ENCODE measurements at regions not wholly inside any gene's neighbourhood (a gene's known extent, or its start where the extent isn't known, plus 50 kb on each side); places are given as distances from the start of the nearest gene placed in this dataset.

DNA sequence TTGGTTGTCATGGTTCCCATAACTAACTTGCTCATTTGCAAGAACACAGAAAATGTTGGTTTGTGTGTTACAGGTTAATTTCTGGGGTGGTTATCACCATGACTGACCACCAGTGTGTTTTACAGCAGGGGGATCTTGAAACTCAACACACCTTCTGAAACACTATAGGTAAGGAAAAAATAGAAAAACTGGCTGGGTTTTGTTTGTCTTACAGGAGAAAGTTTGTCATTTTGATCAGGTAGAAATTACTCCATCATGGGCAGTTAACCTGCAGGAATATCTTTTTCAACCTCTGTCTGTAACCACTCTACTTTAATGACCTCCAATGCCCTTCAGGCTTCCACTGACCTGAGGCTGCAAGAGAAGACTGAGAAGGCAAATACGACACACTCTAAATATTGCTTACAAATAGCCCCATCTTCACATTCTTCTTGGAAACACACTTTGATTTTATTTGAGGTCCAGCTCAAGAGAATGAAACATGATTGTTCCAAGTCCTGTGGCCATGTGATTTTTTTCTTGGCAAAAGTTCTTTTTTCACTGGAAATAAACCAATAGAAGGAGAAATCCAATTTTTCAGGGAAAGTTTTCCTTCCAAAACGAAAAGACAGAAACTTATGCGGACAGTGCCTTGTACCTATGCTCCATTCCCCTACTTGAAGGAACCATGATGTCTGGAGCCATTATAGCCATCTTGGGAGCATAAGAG, 428.7 kb upstream of the SALL1 start:
- H3K4me3 ChIP-seq (ENCODE audit: low read length) = no peak overlapping the region
- TF ChIP-seq, protein P1, sequence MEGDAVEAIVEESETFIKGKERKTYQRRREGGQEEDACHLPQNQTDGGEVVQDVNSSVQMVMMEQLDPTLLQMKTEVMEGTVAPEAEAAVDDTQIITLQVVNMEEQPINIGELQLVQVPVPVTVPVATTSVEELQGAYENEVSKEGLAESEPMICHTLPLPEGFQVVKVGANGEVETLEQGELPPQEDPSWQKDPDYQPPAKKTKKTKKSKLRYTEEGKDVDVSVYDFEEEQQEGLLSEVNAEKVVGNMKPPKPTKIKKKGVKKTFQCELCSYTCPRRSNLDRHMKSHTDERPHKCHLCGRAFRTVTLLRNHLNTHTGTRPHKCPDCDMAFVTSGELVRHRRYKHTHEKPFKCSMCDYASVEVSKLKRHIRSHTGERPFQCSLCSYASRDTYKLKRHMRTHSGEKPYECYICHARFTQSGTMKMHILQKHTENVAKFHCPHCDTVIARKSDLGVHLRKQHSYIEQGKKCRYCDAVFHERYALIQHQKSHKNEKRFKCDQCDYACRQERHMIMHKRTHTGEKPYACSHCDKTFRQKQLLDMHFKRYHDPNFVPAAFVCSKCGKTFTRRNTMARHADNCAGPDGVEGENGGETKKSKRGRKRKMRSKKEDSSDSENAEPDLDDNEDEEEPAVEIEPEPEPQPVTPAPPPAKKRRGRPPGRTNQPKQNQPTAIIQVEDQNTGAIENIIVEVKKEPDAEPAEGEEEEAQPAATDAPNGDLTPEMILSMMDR (IDR thresholded peaks at IDR 0.05; ENCODE audit: insufficient read depth, low read depth, low read length, missing control alignments) = no peak

DNA sequence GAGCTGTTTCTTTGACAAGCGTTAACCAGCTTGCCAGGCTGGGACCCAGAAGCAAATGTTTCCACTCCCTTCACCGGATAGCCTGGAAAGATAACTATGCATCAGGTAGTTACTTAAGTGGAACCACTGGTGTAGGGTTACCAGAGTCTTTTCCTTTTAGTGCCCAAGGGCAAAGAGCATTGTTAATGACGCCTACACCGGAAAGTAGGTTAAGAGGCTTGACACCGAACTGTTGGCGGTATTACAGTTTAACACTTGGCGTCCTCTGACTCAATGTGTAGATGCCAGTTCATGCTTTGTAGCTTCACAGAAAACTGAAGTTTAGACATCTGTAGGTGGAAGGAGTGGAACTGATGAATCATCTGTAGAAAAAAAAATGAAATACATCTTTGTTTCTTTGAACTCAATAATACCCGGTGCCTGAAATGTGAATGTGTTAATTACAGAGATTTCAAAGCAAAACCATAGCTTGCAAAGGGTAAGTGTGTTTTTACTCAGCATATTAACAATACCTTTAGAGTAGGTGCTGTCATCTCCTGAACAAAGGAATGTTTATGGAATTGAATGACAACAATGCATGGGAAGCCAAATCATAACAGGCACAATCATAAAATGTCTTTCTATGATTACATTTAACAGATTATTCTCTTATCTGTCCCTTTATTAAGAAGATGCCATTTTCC, 426.7 kb upstream of the SALL1 start:
- DNase-seq (ENCODE audit: low read depth) = peak; percentile 96
- TF ChIP-seq, protein P1 (IDR thresholded peaks at IDR 0.05; ENCODE audit: insufficient read depth, low read depth, low read length, missing control alignments) = no peak
- H3K4me3 ChIP-seq (ENCODE audit: low read length) = no peak overlapping the region

More for the DNA sequence above, 428.7 kb upstream of the SALL1 start:
- DNase-seq (ENCODE audit: low read depth) = no peak

DNA sequence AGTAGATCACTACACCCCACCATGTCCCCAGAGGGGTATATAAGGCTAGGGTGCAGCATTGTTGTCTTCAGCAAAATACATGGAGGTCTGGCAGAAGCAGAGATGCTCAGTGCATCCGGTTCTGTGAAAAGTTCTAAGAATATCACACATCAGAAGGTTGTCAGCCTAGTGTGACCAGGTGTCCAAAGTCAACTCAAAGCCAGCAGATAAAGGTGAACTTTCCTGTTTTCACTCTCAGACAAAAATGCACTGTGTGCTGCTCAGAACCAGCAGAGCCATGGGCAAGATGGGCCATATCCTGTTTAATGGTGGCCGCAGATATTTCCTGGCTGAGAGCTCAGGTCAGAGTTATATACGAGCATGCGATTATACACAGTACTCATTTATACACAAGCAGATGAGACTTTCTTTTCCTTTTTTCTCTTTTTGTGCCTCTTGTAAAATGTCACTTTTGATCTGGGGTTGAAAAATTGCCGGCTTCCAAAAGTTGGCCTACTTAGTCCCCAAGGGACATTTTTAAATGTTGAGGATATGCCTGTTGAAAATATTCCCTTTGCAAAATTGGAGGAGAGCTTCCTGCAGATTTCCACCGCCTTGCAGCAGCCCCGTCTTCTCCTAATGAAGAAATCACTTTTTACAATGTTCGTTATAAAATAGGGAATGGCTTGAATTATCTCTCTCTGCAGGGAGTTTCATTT, 425.6 kb upstream of the SALL1 start:
- TF ChIP-seq, protein P1 (IDR thresholded peaks at IDR 0.05; ENCODE audit: insufficient read depth, low read depth, low read length, missing control alignments) = no peak
- no peak overlapping the region for H3K4me3 ChIP-seq (ENCODE audit: low read length)
- no peak for DNase-seq (ENCODE audit: low read depth)

DNA sequence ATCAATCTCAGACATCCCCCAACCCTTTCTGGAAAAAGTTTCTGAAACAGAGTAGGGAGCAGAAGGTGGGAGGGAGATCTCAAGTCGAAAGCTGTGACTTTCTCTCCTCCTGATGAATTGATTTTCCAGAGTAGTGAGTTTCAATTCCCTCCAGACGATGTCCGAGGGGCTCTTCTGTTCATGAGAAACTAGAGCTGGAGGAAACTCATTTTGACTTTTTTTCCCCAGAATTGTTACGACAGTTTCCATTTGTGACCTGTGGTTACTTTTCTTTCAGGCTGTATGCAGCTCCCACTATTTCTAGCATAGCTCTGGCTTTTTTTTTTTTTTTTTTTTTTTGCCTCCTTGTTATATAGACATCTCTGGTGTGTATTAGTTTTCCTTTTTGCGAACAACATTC, 422.1 kb upstream of the SALL1 start:
- TF ChIP-seq, protein P1 (IDR thresholded peaks at IDR 0.05; ENCODE audit: insufficient read depth, low read depth, low read length, missing control alignments) = no peak
- no peak overlapping the region for H3K4me3 ChIP-seq (ENCODE audit: low read length)
- no peak for DNase-seq (ENCODE audit: low read depth)

DNA sequence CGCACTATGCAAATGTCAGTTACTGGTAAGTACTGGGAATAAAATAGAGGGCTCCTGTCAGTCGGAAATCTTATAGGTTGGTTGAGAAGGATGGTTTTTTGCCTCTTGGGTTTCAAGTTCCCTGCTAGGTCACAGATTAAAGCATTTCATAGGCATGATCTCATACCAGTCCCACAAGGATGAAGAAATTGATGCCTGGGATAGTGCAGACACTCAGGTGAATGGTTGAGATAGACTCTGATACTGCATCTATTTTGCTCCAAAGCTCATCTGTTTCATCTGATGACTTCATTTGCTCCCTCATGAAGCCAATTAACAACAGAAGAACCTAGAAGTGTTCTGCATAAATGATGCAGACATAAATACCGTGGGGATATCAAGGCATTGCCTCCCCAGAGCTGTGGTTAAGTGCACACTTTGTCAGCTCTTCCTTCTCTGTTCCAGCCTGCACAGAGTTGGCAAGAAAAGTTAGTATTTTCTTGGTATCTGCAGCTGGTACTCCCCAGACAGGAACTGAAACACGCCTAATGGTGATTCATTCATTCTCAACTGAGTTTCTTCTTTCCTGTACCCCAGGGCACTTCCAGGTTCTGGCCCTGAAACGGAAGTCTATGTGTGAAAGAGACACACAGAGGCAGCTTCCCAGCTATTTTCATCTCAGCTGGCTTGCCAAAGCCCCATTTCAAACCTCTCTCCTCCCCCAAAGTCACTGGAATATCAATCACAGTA, 418.3 kb upstream of the SALL1 start:
- DNase-seq (ENCODE audit: low read depth) = peak; percentile 93
- TF ChIP-seq, protein P1 (IDR thresholded peaks at IDR 0.05; ENCODE audit: insufficient read depth, low read depth, low read length, missing control alignments) = no peak
- H3K4me3 ChIP-seq (ENCODE audit: low read length) = no peak overlapping the region

DNA sequence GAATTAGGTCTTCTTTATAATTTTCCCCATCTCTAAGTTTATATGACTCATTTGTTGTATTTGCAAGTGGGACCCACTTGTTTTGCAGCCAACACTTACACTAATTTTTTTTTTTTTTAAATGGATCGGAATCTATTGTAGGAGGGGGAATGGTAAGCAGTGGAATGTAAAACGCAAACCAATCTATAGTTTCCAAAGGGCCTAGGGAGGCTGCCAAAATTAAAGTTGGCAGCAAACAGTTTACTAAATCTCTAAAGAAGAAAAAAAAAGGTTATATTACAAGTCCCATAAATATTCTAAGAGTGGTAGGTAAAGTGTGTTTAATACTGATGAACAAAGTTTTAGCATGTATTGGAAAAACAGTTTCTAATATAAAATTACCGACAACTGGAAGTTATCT, 416.8 kb upstream of the SALL1 start:
- TF ChIP-seq, protein P1 (IDR thresholded peaks at IDR 0.05; ENCODE audit: insufficient read depth, low read depth, low read length, missing control alignments) = no peak
- H3K4me3 ChIP-seq (ENCODE audit: low read length) = no peak overlapping the region
- no peak for DNase-seq (ENCODE audit: low read depth)

Measured in epithelial cell of esophagus (primary cell).